ENCODE measurements at regions not wholly inside any gene's neighbourhood (a gene's known extent, or its start where the extent isn't known, plus 50 kb on each side); places are given as distances from the start of the nearest gene placed in this dataset.
"Not testable (repeated sequence)": the region's sequence is repeated elsewhere in the genome, so short reads cannot be mapped to it uniquely, and the experiment has no call there.

GRCh38 chr1:87979079-87979478 is 650.4 kb downstream of the LMO4 start:
- no peaks in the 10 kb centered on the region for H3K27me3 ChIP-seq (ENCODE audit: insufficient read depth, low read length)
- H3K27ac ChIP-seq (ENCODE audit: low read depth, low read length), result no peak overlapping the region
- no peak overlapping the region for H2AFZ ChIP-seq (ENCODE audit: low read length, unreplicated experiment)
- no peaks in the 10 kb centered on the region for H3K4me1 ChIP-seq (ENCODE audit: control insufficient read depth, insufficient read depth, low read length, unreplicated experiment)
- no peak overlapping the region for H3K4me3 ChIP-seq (ENCODE audit: low read depth, low read length)
- no peaks in the 10 kb centered on the region for H3K36me3 ChIP-seq (ENCODE audit: insufficient read depth, low read length)
- no peaks in the 10 kb centered on the region for H3K79me2 ChIP-seq (ENCODE audit: control insufficient read depth, insufficient read depth, low read length, unreplicated experiment)

- Histone ChIP-seq H2AFZ (ENCODE audit: low read length, unreplicated experiment) (no peak overlapping the region), H3K4me1 (ENCODE audit: control insufficient read depth, insufficient read depth, low read length, unreplicated experiment) (no peaks in the 10 kb centered on the region), H3K36me3 (ENCODE audit: insufficient read depth, low read length) (no peaks in the 10 kb centered on the region), H3K27me3 (ENCODE audit: insufficient read depth, low read length) (no peaks in the 10 kb centered on the region), H3K4me3 (ENCODE audit: low read depth, low read length) (no peak overlapping the region), H3K79me2 (ENCODE audit: control insufficient read depth, insufficient read depth, low read length, unreplicated experiment) (no peaks in the 10 kb centered on the region), H3K27ac (ENCODE audit: low read depth, low read length) (no peak overlapping the region)
Observed at GRCh38 chr1:87980494-87980893, 651.8 kb downstream of the LMO4 start.

GRCh38 chr1:87981386-87981785 is 652.7 kb downstream of the LMO4 start:
- no peaks in the 10 kb centered on the region for H3K79me2 ChIP-seq (ENCODE audit: control insufficient read depth, insufficient read depth, low read length, unreplicated experiment)
- no peak overlapping the region for H3K27ac ChIP-seq (ENCODE audit: low read depth, low read length)
- H3K4me1 ChIP-seq (ENCODE audit: control insufficient read depth, insufficient read depth, low read length, unreplicated experiment), result no peaks in the 10 kb centered on the region

GRCh38 chr1:87981810-87982209 is 653.1 kb downstream of the LMO4 start:
- H3K4me3 ChIP-seq (ENCODE audit: low read depth, low read length), result no peak overlapping the region
- H2AFZ ChIP-seq (ENCODE audit: low read length, unreplicated experiment), result no peak overlapping the region
- H3K27ac ChIP-seq (ENCODE audit: low read depth, low read length), result no peak overlapping the region
- H3K79me2 ChIP-seq (ENCODE audit: control insufficient read depth, insufficient read depth, low read length, unreplicated experiment), result no peaks in the 10 kb centered on the region
- H3K4me1 ChIP-seq (ENCODE audit: control insufficient read depth, insufficient read depth, low read length, unreplicated experiment), result no peaks in the 10 kb centered on the region
- no peaks in the 10 kb centered on the region for H3K27me3 ChIP-seq (ENCODE audit: insufficient read depth, low read length)
- no peaks in the 10 kb centered on the region for H3K36me3 ChIP-seq (ENCODE audit: insufficient read depth, low read length)

More at GRCh38 chr1:87981386-87981785, 652.7 kb downstream of the LMO4 start:
- H2AFZ ChIP-seq (ENCODE audit: low read length, unreplicated experiment), result no peak overlapping the region
- no peaks in the 10 kb centered on the region for H3K27me3 ChIP-seq (ENCODE audit: insufficient read depth, low read length)
- no peak overlapping the region for H3K4me3 ChIP-seq (ENCODE audit: low read depth, low read length)
- H3K36me3 ChIP-seq (ENCODE audit: insufficient read depth, low read length), result no peaks in the 10 kb centered on the region

GRCh38 chr1:87983841-87984240 is 655.2 kb downstream of the LMO4 start:
- H2AFZ ChIP-seq (ENCODE audit: low read length, unreplicated experiment), result no peak overlapping the region
- H3K4me1 ChIP-seq (ENCODE audit: control insufficient read depth, insufficient read depth, low read length, unreplicated experiment), result no peaks in the 10 kb centered on the region
- no peaks in the 10 kb centered on the region for H3K79me2 ChIP-seq (ENCODE audit: control insufficient read depth, insufficient read depth, low read length, unreplicated experiment)
- no peaks in the 10 kb centered on the region for H3K36me3 ChIP-seq (ENCODE audit: insufficient read depth, low read length)
- no peaks in the 10 kb centered on the region for H3K27me3 ChIP-seq (ENCODE audit: insufficient read depth, low read length)
- no peak overlapping the region for H3K27ac ChIP-seq (ENCODE audit: low read depth, low read length)
- no peak overlapping the region for H3K4me3 ChIP-seq (ENCODE audit: low read depth, low read length)

GRCh38 chr1:87985071-87985470 is 656.4 kb downstream of the LMO4 start:
- Histone ChIP-seq H2AFZ (ENCODE audit: low read length, unreplicated experiment) (no peak overlapping the region), H3K36me3 (ENCODE audit: insufficient read depth, low read length) (no peaks in the 10 kb centered on the region), H3K4me1 (ENCODE audit: control insufficient read depth, insufficient read depth, low read length, unreplicated experiment) (no peaks in the 10 kb centered on the region), H3K79me2 (ENCODE audit: control insufficient read depth, insufficient read depth, low read length, unreplicated experiment) (no peaks in the 10 kb centered on the region), H3K27ac (ENCODE audit: low read depth, low read length) (no peak overlapping the region), H3K4me3 (ENCODE audit: low read depth, low read length) (no peak overlapping the region), H3K27me3 (ENCODE audit: insufficient read depth, low read length) (no peaks in the 10 kb centered on the region)

- Histone ChIP-seq H3K4me3 (ENCODE audit: low read depth, low read length) (no peak overlapping the region), H2AFZ (ENCODE audit: low read length, unreplicated experiment) (no peak overlapping the region), H3K27me3 (ENCODE audit: insufficient read depth, low read length) (no peaks in the 10 kb centered on the region), H3K79me2 (ENCODE audit: control insufficient read depth, insufficient read depth, low read length, unreplicated experiment) (no peaks in the 10 kb centered on the region), H3K27ac (ENCODE audit: low read depth, low read length) (no peak overlapping the region), H3K36me3 (ENCODE audit: insufficient read depth, low read length) (no peaks in the 10 kb centered on the region), H3K4me1 (ENCODE audit: control insufficient read depth, insufficient read depth, low read length, unreplicated experiment) (no peaks in the 10 kb centered on the region)
Observed at GRCh38 chr1:87986130-87986866, 657.6 kb downstream of the LMO4 start.

GRCh38 chr1:87989346-87989745 is 660.7 kb downstream of the LMO4 start:
- H3K27me3 ChIP-seq (ENCODE audit: insufficient read depth, low read length), result no peaks in the 10 kb centered on the region
- H3K27ac ChIP-seq (ENCODE audit: low read depth, low read length), result no peak overlapping the region
- H2AFZ ChIP-seq (ENCODE audit: low read length, unreplicated experiment), result no peak overlapping the region
- no peaks in the 10 kb centered on the region for H3K79me2 ChIP-seq (ENCODE audit: control insufficient read depth, insufficient read depth, low read length, unreplicated experiment)
- H3K4me1 ChIP-seq (ENCODE audit: control insufficient read depth, insufficient read depth, low read length, unreplicated experiment), result no peaks in the 10 kb centered on the region
- H3K4me3 ChIP-seq (ENCODE audit: low read depth, low read length), result no peak overlapping the region
- no peaks in the 10 kb centered on the region for H3K36me3 ChIP-seq (ENCODE audit: insufficient read depth, low read length)

GRCh38 chr1:87992536-87992935 is 663.9 kb downstream of the LMO4 start:
- not testable (repeated sequence) for H3K36me3 ChIP-seq (ENCODE audit: insufficient read depth, low read length); H3K4me1 ChIP-seq (ENCODE audit: control insufficient read depth, insufficient read depth, low read length, unreplicated experiment); H3K27me3 ChIP-seq (ENCODE audit: insufficient read depth, low read length); H2AFZ ChIP-seq (ENCODE audit: low read length, unreplicated experiment); H3K4me3 ChIP-seq (ENCODE audit: low read depth, low read length); H3K27ac ChIP-seq (ENCODE audit: low read depth, low read length); H3K79me2 ChIP-seq (ENCODE audit: control insufficient read depth, insufficient read depth, low read length, unreplicated experiment)

GRCh38 chr1:87993051-87993450 is 664.4 kb downstream of the LMO4 start:
- Histone ChIP-seq H3K4me3 (ENCODE audit: low read depth, low read length) (no peak overlapping the region), H3K79me2 (ENCODE audit: control insufficient read depth, insufficient read depth, low read length, unreplicated experiment) (no peaks in the 10 kb centered on the region), H3K4me1 (ENCODE audit: control insufficient read depth, insufficient read depth, low read length, unreplicated experiment) (no peaks in the 10 kb centered on the region), H2AFZ (ENCODE audit: low read length, unreplicated experiment) (no peak overlapping the region), H3K27me3 (ENCODE audit: insufficient read depth, low read length) (no peaks in the 10 kb centered on the region), H3K36me3 (ENCODE audit: insufficient read depth, low read length) (no peaks in the 10 kb centered on the region), H3K27ac (ENCODE audit: low read depth, low read length) (no peak overlapping the region)

GRCh38 chr1:87999852-88000251 is 671.2 kb downstream of the LMO4 start:
- H2AFZ ChIP-seq (ENCODE audit: low read length, unreplicated experiment), result no peak overlapping the region
- H3K36me3 ChIP-seq (ENCODE audit: insufficient read depth, low read length), result no peaks in the 10 kb centered on the region
- no peaks in the 10 kb centered on the region for H3K27me3 ChIP-seq (ENCODE audit: insufficient read depth, low read length)
- no peak overlapping the region for H3K27ac ChIP-seq (ENCODE audit: low read depth, low read length)
- H3K79me2 ChIP-seq (ENCODE audit: control insufficient read depth, insufficient read depth, low read length, unreplicated experiment), result no peaks in the 10 kb centered on the region
- peaks cover 14% of the 10 kb centered on the region for H3K4me1 ChIP-seq (ENCODE audit: control insufficient read depth, insufficient read depth, low read length, unreplicated experiment)
- no peak overlapping the region for H3K4me3 ChIP-seq (ENCODE audit: low read depth, low read length)
